ENCODE measurements at regions not wholly inside any gene's neighbourhood (a gene's known extent, or its start where the extent isn't known, plus 50 kb on each side); places are given as distances from the start of the nearest gene placed in this dataset.

- TF ChIP-seq CTCF (IDR thresholded peaks at IDR 0.05) (no peak), POLR2A (IDR thresholded peaks at IDR 0.05) (no peak)
Observed at GRCh38 chr13:89372193-89372592, 1701.0 kb downstream of the SLITRK5 start.
